GM12864 (cell line): ENCODE measurements at regions not wholly inside any gene's neighbourhood (a gene's known extent, or its start where the extent isn't known, plus 50 kb on each side); places are given as distances from the start of the nearest gene placed in this dataset.

Experiments used
- DNase-seq: peaks from one replicate; pipeline ENCODE4 v3.0.0-alpha.2; 2011; ENCODE audit warnings: low read depth
- H3K4me3 ChIP-seq: 2 replicates; pipeline ENCODE4 v1.5.1; 2011; ENCODE audit warnings: mild to moderate bottlenecking, low read depth, low read length, control low read depth
- CTCF ChIP-seq: IDR thresholded peaks from 2 replicates; pipeline ENCODE4 v1.5.1; 2011; ENCODE audit warnings: low read depth, mild to moderate bottlenecking, moderate library complexity, low read length, control low read depth, inconsistent platforms; ENCODE audit errors: missing control alignments

- no peak for TF ChIP-seq CTCF
- no peak for DNase-seq
- no peak overlapping the region for H3K4me3 ChIP-seq
Measured at GRCh38 chr7:144937199-144937598, 101.3 kb upstream of the TPK1 start.

- TF ChIP-seq CTCF = no peak
- DNase-seq = no peak
- no peak overlapping the region for H3K4me3 ChIP-seq
Measured at GRCh38 chr7:144936314-144936713, 100.5 kb upstream of the TPK1 start.

- no peak for DNase-seq
- TF ChIP-seq CTCF = no peak
- H3K4me3 ChIP-seq = no peak overlapping the region
Measured at GRCh38 chr7:144910411-144910810, 74.6 kb upstream of the TPK1 start.

GRCh38 chr7:144908943-144909556, 73.2 kb upstream of the TPK1 start:
- DNase-seq = no peak
- no peak overlapping the region for H3K4me3 ChIP-seq

GRCh38 chr7:144908324-144908723, 72.5 kb upstream of the TPK1 start:
- TF ChIP-seq CTCF = no peak
- no peak for DNase-seq

More at GRCh38 chr7:144908943-144909556, 73.2 kb upstream of the TPK1 start:
- no peak for TF ChIP-seq CTCF

GRCh38 chr7:144907577-144907976, 71.7 kb upstream of the TPK1 start:
- peak; percentile 13 for DNase-seq
- no peak for TF ChIP-seq CTCF
- no peak overlapping the region for H3K4me3 ChIP-seq

More at GRCh38 chr7:144908324-144908723, 72.5 kb upstream of the TPK1 start:
- H3K4me3 ChIP-seq = no peak overlapping the region

GRCh38 chr7:144903201-144903600, 67.3 kb upstream of the TPK1 start:
- TF ChIP-seq CTCF = no peak
- no peak for DNase-seq
- H3K4me3 ChIP-seq = no peak overlapping the region
